OCI-LY7 (cell line): ENCODE measurements at regions not wholly inside any gene's neighbourhood (a gene's known extent, or its start where the extent isn't known, plus 50 kb on each side); places are given as distances from the start of the nearest gene placed in this dataset.

Experiments used
- CTCF ChIP-seq: fragments of 200-600 bp; sonication (generic); conservative IDR thresholded peaks from 2 replicates; pipeline ENCODE4 v1.5.1; 2014; ENCODE audit warnings: mild to moderate bottlenecking, antibody characterized with exemption, low read length, moderate library complexity, mixed read lengths
- EZH2phosphoT487 ChIP-seq: fragments of 200-600 bp; sonication (generic); IDR thresholded peaks from 2 replicates; pipeline ENCODE4 v1.6.1; 2018; ENCODE audit warnings: low read depth, borderline replicate concordance, mild to moderate bottlenecking, mixed run types, antibody characterized with exemption, low read length, moderate library complexity, mixed read lengths

DNA sequence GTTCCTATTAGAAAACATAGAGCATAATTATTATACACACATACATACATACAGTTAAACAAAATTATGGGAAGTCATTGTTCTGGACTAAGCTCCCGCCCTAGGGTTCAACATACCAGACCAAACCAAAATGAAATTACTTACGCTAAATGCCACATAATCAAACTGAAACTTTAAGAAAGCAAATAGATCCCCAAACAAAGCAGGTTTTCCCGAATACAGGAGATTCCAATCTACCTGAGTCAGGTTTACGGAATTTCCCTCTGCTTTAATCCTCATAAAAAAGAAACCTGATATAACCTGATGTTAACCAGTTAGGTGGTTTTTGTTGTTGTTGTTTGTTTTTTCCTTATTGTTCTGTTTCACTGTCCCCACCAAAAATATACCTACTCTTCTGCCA is 1886.9 kb downstream of the NCAM2 start:
- TF ChIP-seq CTCF (no peak), EZH2phosphoT487 (no peak)
